ENCODE measurements at regions not wholly inside any gene's neighbourhood (a gene's known extent, or its start where the extent isn't known, plus 50 kb on each side); places are given as distances from the start of the nearest gene placed in this dataset.

GRCh38 chr19:31499281-31500196 lies 150.3 kb upstream of the TSHZ3 start:
- H3K4me2 ChIP-seq (ENCODE audit: low read length): no peak overlapping the region
- H3K27ac ChIP-seq (ENCODE audit: low read depth, low read length): no peak overlapping the region
- no peaks in the 10 kb centered on the region for H3K27me3 ChIP-seq (ENCODE audit: control insufficient read depth, low read length)
- no peaks in the 10 kb centered on the region for H3K9me2 ChIP-seq (replicated peaks; ENCODE audit: control insufficient read depth, low read length)
- no peaks in the 10 kb centered on the region for H3K79me2 ChIP-seq (ENCODE audit: control insufficient read depth, low read length)
- no peaks in the 10 kb centered on the region for H4K20me1 ChIP-seq (ENCODE audit: control insufficient read depth, insufficient read depth, low read depth, low read length)
- no peak overlapping the region for H3K4me3 ChIP-seq (ENCODE audit: low read length)
- H3K9me3 ChIP-seq (ENCODE audit: control insufficient read depth, insufficient read depth, low read length): peaks cover 2% of the 10 kb centered on the region; the same call in 1 of the 2 replicates
- no peak for TF ChIP-seq EZH2phosphoT487 (IDR thresholded peaks at IDR 0.05; ENCODE audit: borderline replicate concordance, low read length)
- no peak for TF ChIP-seq CTCF (IDR thresholded peaks at IDR 0.05; ENCODE audit: low read depth, low read length, poor library complexity, severe bottlenecking)
- H3F3A ChIP-seq (ENCODE audit: control insufficient read depth, insufficient read depth): no peaks in the 10 kb centered on the region
- H3K36me3 ChIP-seq (ENCODE audit: control insufficient read depth, low read length): no peaks in the 10 kb centered on the region
- H3K4me1 ChIP-seq (ENCODE audit: control insufficient read depth, low read length): no peaks in the 10 kb centered on the region

DNA sequence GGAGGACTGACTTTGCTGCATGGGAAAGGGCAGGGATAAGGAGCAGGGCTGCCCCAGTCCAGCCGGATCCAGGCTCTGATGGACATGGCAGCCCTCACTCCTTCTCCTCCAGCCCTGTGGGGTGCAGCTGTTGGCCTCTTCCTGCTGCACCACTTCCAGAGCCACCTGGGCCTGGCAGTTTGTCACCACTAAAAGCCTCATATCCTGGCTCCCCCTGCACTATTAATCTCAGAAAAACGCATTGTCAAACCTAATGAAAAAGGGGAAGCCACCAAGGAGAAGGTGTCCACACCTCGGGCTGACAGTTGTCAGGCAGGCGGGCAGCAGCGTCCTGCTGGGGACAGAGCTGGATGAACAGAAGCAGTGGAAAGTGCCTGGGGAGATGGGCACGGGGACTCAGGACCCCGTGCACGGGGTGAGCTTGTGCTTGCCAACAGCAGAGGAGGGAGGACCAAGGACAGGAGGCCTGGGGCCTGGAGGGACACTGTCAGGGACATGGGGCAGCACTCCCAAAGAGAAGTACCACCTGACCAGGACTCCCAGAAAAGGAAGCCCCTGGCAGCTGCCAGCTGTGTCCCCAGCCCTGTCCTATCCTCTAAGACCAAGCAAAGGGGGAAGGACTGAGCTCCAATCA lies 151.1 kb upstream of the TSHZ3 start:
- H3K9me3 ChIP-seq (ENCODE audit: control insufficient read depth, insufficient read depth, low read length): peaks cover 2% of the 10 kb centered on the region; the same call in 1 of the 2 replicates
- no peaks in the 10 kb centered on the region for H4K20me1 ChIP-seq (ENCODE audit: control insufficient read depth, insufficient read depth, low read depth, low read length)
- no peaks in the 10 kb centered on the region for H3F3A ChIP-seq (ENCODE audit: control insufficient read depth, insufficient read depth)
- no peaks in the 10 kb centered on the region for H3K27me3 ChIP-seq (ENCODE audit: control insufficient read depth, low read length)
- H3K27ac ChIP-seq (ENCODE audit: low read depth, low read length): no peak overlapping the region
- H3K4me1 ChIP-seq (ENCODE audit: control insufficient read depth, low read length): no peaks in the 10 kb centered on the region
- H3K4me3 ChIP-seq (ENCODE audit: low read length): no peak overlapping the region
- no peak overlapping the region for H3K4me2 ChIP-seq (ENCODE audit: low read length)
- H3K36me3 ChIP-seq (ENCODE audit: control insufficient read depth, low read length): no peaks in the 10 kb centered on the region
- H3K9me2 ChIP-seq (replicated peaks; ENCODE audit: control insufficient read depth, low read length): no peaks in the 10 kb centered on the region
- no peaks in the 10 kb centered on the region for H3K79me2 ChIP-seq (ENCODE audit: control insufficient read depth, low read length)
- TF ChIP-seq CTCF (IDR thresholded peaks at IDR 0.05; ENCODE audit: low read depth, low read length, poor library complexity, severe bottlenecking) (no peak), EZH2phosphoT487 (IDR thresholded peaks at IDR 0.05; ENCODE audit: borderline replicate concordance, low read length) (no peak)

DNA sequence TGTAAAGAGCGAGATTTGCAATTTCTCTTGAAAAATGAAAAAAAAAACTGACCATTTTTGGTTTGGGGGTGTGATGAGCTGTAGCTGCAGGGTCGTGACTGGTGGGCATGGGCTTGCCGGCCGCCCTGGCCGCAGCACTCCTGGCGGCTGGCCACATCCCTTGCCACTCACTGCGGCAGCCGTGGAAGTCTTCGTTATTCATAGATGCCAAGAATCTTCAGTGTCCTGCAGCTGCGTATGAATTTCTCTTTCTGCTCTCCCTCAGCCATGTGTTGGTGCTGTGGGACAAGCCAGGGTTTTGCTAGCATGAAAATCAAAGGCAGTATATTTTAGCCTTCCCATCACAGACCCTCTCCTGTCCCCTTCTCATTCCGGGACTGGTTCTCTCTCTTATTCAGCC lies 151.7 kb upstream of the TSHZ3 start:
- Histone ChIP-seq H4K20me1 (ENCODE audit: control insufficient read depth, insufficient read depth, low read depth, low read length) (no peaks in the 10 kb centered on the region), H3K4me3 (ENCODE audit: low read length) (no peak overlapping the region)

More for the DNA sequence above, 151.7 kb upstream of the TSHZ3 start:
- Histone ChIP-seq H3K79me2 (ENCODE audit: control insufficient read depth, low read length) (no peaks in the 10 kb centered on the region), H3K27ac (ENCODE audit: low read depth, low read length) (no peak overlapping the region), H3K4me1 (ENCODE audit: control insufficient read depth, low read length) (no peaks in the 10 kb centered on the region), H3K27me3 (ENCODE audit: control insufficient read depth, low read length) (no peaks in the 10 kb centered on the region), H3K4me2 (ENCODE audit: low read length) (no peak overlapping the region), H3F3A (ENCODE audit: control insufficient read depth, insufficient read depth) (no peaks in the 10 kb centered on the region), H3K9me3 (ENCODE audit: control insufficient read depth, insufficient read depth, low read length) (peaks cover 2% of the 10 kb centered on the region; the same call in 1 of the 2 replicates), H3K36me3 (ENCODE audit: control insufficient read depth, low read length) (no peaks in the 10 kb centered on the region), H3K9me2 (replicated peaks; ENCODE audit: control insufficient read depth, low read length) (no peaks in the 10 kb centered on the region)
- TF ChIP-seq EZH2phosphoT487 (IDR thresholded peaks at IDR 0.05; ENCODE audit: borderline replicate concordance, low read length): no peak
- no peak for TF ChIP-seq CTCF (IDR thresholded peaks at IDR 0.05; ENCODE audit: low read depth, low read length, poor library complexity, severe bottlenecking)
